ENCODE measurements at regions not wholly inside any gene's neighbourhood (a gene's known extent, or its start where the extent isn't known, plus 50 kb on each side); places are given as distances from the start of the nearest gene placed in this dataset.

- BruUV-seq (replicated peaks) = no TSS peak
- no peak overlapping the region for H4K91ac ChIP-seq (ENCODE audit: insufficient read depth, low read depth, low read length)
- DNase-seq (no peak), ATAC-seq (ENCODE audit: low read depth) (no peak)
- H2BK20ac ChIP-seq (ENCODE audit: low read depth, low read length) = no peak overlapping the region
- in situ Hi-C loops (cut with MboI; ENCODE audit: low sequenced_read_pairs) (no loop called here), intact Hi-C loops (cut with micrococcal nuclease) (no loop called here), dilution Hi-C loops (cut with HindIII; ENCODE audit: low sequenced_read_pairs, unreplicated experiment) (no loop called here)
- H3K23ac ChIP-seq (ENCODE audit: low read depth, low read length) = no peak overlapping the region
- H2BK15ac ChIP-seq (ENCODE audit: low read depth, low read length) = no peak overlapping the region
- no peaks in the 10 kb centered on the region for H3K4me1 ChIP-seq (ENCODE audit: control insufficient read depth, insufficient read depth, low read length)
- H3K27ac ChIP-seq (ENCODE audit: insufficient read depth, low read length) = no peak overlapping the region
- H4K5ac ChIP-seq (ENCODE audit: low read depth, low read length) = no peak overlapping the region
- H3K14ac ChIP-seq (replicated peaks; ENCODE audit: low read depth, low read length) = no peak overlapping the region
- CTCF ChIA-PET = no interaction called here
- H3K36me3 ChIP-seq (ENCODE audit: control insufficient read depth, insufficient read depth, low read length) = no peaks in the 10 kb centered on the region
- H3K4me3 ChIP-seq (ENCODE audit: insufficient read depth, low read depth, low read length) = no peak overlapping the region
- H2BK120ac ChIP-seq (ENCODE audit: low read depth, low read length) = no peak overlapping the region
- no peak overlapping the region for H3K4me2 ChIP-seq (ENCODE audit: low read depth, low read length)
- H3K9me1 ChIP-seq (ENCODE audit: insufficient read depth, low read length) = no peaks in the 10 kb centered on the region
- H3K18ac ChIP-seq (ENCODE audit: low read depth, low read length) = no peak overlapping the region
- no peak overlapping the region for H2AK5ac ChIP-seq (ENCODE audit: low read depth, low read length)
- no peak overlapping the region for H3K4ac ChIP-seq (ENCODE audit: low read depth, low read length)
- no CpG with 5 or more reads among the region's 2 CpGs for WGBS, 2 experiments (ENCODE audit: extremely low coverage in 2 of 2, insufficient read length in 1 of 2)
- H3K27me3 ChIP-seq (ENCODE audit: control insufficient read depth, insufficient read depth, low read length) = no peaks in the 10 kb centered on the region
- no peak overlapping the region for H2BK5ac ChIP-seq (ENCODE audit: low read depth, low read length, poor library complexity, severe bottlenecking)
- POLR2A ChIA-PET (ENCODE audit: unreplicated experiment) = no interaction called here
- no peak overlapping the region for H3K56ac ChIP-seq (ENCODE audit: extremely low read depth, insufficient read depth, low read length)
- no peak overlapping the region for H2AFZ ChIP-seq (replicated peaks; ENCODE audit: low read length, poor library complexity)
- TF ChIP-seq FOS (IDR thresholded peaks at IDR 0.05; ENCODE audit: low read depth, low read length) = no peak
- H3K9me3 ChIP-seq (ENCODE audit: control insufficient read depth, insufficient read depth, low read length) = peaks cover 6% of the 10 kb centered on the region
- no peak overlapping the region for H4K8ac ChIP-seq (ENCODE audit: low read depth in 2 of 2, low read length in 2 of 2)
- H4K20me1 ChIP-seq (ENCODE audit: insufficient read depth, low read length) = no peaks in the 10 kb centered on the region
- H3K79me1 ChIP-seq (ENCODE audit: low read depth in 1 of 2, low read length in 2 of 2) = no peaks in the 10 kb centered on the region
- H3K9ac ChIP-seq (ENCODE audit: low read depth, low read length) = no peak overlapping the region
- H2AK9ac ChIP-seq (replicated peaks; ENCODE audit: low read depth, low read length, poor library complexity) = no peak overlapping the region
Measured at GRCh38 chr10:107476408-107476807, 311.9 kb upstream of the SORCS1 start.

Measured in IMR-90 (cell line).